WI38 (cell line): ENCODE measurements at regions not wholly inside any gene's neighbourhood (a gene's known extent, or its start where the extent isn't known, plus 50 kb on each side); places are given as distances from the start of the nearest gene placed in this dataset.

Experiments used
- H3K4me3 ChIP-seq: 2 replicates; pipeline ENCODE4 v1.5.1; 2011; ENCODE audit warnings: low read depth, mild to moderate bottlenecking, control low read depth, low read length
- CTCF ChIP-seq: IDR thresholded peaks from 2 replicates; pipeline ENCODE4 v1.5.1; 2012; ENCODE audit warnings: low read depth, mild to moderate bottlenecking, control low read depth, low read length

- no peak overlapping the region for H3K4me3 ChIP-seq
- TF ChIP-seq CTCF: no peak
These were observed 53.0 kb upstream of the DAZL start for GRCh38 chr3:16658004-16658924.

- no peak for TF ChIP-seq CTCF
- no peak overlapping the region for H3K4me3 ChIP-seq
These were observed 53.9 kb upstream of the DAZL start for GRCh38 chr3:16658925-16659793.

GRCh38 chr3:16663854-16664712 is 58.9 kb upstream of the DAZL start:
- no peak overlapping the region for H3K4me3 ChIP-seq
- no peak for TF ChIP-seq CTCF

GRCh38 chr3:16665282-16665741 is 60.1 kb upstream of the DAZL start:
- no peak overlapping the region for H3K4me3 ChIP-seq
- no peak for TF ChIP-seq CTCF

- TF ChIP-seq CTCF: no peak
- H3K4me3 ChIP-seq: no peak overlapping the region
These were observed 61.0 kb upstream of the DAZL start for GRCh38 chr3:16666206-16666605.

GRCh38 chr3:16667633-16668032 is 62.4 kb upstream of the DAZL start:
- TF ChIP-seq CTCF: no peak
- no peak overlapping the region for H3K4me3 ChIP-seq
